ENCODE measurements at regions not wholly inside any gene's neighbourhood (a gene's known extent, or its start where the extent isn't known, plus 50 kb on each side); places are given as distances from the start of the nearest gene placed in this dataset.

DNA sequence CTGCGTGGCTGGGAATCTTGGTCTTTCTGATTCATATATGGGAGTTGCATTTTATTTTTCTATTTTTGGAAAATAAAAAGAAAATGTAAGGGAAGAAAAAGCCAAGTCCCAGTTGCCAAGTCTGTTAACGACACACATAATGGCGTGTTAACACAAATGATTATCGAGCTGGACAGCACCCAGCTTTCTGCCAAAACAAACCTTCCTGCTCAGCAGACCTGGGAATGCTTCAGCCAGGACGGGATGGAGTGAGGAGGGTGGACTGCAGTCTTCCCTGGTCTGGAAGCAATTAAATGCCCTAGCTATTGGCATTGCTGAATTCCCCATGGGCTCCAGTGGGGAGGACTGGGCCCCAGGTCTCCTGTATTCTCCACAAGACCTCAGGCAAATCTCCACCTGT is 184.2 kb upstream of the USP24 start:
- Mint-ChIP-seq H3K27ac (ENCODE audit: unreplicated experiment) (no peak overlapping the region), H3K27me3 (ENCODE audit: unreplicated experiment) (no peaks in the 10 kb centered on the region), H3K36me3 (ENCODE audit: insufficient read depth, unreplicated experiment) (no peaks in the 10 kb centered on the region), H3K9me3 (ENCODE audit: low read depth, unreplicated experiment) (no peaks in the 10 kb centered on the region), H3K4me3 (ENCODE audit: low read depth, unreplicated experiment) (no peak overlapping the region), H3K4me1 (ENCODE audit: low read depth, unreplicated experiment) (no peaks in the 10 kb centered on the region)
- no peak for DNase-seq
- intact Hi-C loops (cut with micrococcal nuclease; ENCODE audit: unreplicated experiment) = no loop called here
- BruUV-seq (replicated peaks) = no TSS peak
- TF ChIP-seq, protein P1, sequence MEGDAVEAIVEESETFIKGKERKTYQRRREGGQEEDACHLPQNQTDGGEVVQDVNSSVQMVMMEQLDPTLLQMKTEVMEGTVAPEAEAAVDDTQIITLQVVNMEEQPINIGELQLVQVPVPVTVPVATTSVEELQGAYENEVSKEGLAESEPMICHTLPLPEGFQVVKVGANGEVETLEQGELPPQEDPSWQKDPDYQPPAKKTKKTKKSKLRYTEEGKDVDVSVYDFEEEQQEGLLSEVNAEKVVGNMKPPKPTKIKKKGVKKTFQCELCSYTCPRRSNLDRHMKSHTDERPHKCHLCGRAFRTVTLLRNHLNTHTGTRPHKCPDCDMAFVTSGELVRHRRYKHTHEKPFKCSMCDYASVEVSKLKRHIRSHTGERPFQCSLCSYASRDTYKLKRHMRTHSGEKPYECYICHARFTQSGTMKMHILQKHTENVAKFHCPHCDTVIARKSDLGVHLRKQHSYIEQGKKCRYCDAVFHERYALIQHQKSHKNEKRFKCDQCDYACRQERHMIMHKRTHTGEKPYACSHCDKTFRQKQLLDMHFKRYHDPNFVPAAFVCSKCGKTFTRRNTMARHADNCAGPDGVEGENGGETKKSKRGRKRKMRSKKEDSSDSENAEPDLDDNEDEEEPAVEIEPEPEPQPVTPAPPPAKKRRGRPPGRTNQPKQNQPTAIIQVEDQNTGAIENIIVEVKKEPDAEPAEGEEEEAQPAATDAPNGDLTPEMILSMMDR (IDR thresholded peaks at IDR 0.05; ENCODE audit: unreplicated experiment) = no peak
- CTCF ChIA-PET = no interaction called here

DNA sequence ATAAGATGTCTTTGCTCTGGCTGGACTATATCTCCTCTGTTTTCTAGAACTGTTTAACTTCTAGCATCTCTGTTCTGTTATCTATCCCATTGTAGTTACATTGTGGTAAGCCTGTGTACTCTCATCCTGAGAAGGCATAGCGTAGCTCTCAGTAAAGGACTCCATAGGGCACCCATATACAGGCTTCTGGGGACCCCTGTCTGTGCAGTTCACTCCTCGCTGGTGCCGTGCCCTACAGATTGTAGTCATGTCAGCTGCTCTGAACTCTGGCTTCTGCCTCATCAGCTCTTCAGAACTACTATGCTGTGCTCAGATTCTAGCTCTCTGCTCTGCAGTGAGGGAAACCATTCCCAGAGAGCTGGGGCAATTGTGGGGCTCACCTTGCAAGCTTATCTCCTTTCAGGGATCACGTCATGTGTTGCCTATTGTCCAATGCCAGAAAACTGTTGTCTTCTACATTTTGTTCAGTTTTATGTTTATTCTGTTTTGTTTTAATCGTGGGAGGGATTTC is 181.3 kb upstream of the USP24 start:
- Mint-ChIP-seq H3K4me3 (ENCODE audit: low read depth, unreplicated experiment) (no peak overlapping the region), H3K4me1 (ENCODE audit: low read depth, unreplicated experiment) (no peaks in the 10 kb centered on the region), H3K27me3 (ENCODE audit: unreplicated experiment) (no peaks in the 10 kb centered on the region), H3K9me3 (ENCODE audit: low read depth, unreplicated experiment) (no peaks in the 10 kb centered on the region), H3K36me3 (ENCODE audit: insufficient read depth, unreplicated experiment) (no peaks in the 10 kb centered on the region), H3K27ac (ENCODE audit: unreplicated experiment) (no peak overlapping the region)
- TF ChIP-seq, protein P1 (IDR thresholded peaks at IDR 0.05; ENCODE audit: unreplicated experiment) = no peak
- DNase-seq = no peak
- no TSS peak for BruUV-seq (replicated peaks)
- intact Hi-C loops (cut with micrococcal nuclease; ENCODE audit: unreplicated experiment) = no loop called here
- CTCF ChIA-PET = interaction anchor here (0.6 to 1.3 kb wide), 2 partner anchors 21 to 382 kb away, joined by 3 to 4 read pairs; no protein-coding TSS in a partner anchor

DNA sequence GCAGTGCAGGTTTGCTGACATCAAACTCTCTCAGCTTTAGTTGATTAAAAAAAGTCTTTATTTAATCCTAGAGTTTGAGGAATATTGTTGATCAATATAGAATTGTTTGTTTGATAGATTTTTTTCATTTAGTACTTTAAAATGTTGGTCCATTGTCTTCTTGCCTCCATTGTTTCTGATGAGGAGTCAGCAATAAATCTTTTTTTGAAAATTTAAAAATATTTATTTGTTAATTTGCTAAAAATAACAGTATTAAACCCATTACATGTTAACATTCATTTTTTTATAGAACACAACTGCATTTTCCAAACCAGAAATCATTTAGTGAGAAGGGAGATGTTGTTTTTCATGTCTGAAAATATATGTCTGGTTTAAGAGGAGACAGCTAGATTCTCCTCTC is 173.8 kb upstream of the USP24 start:
- no peaks in the 10 kb centered on the region for H3K36me3 Mint-ChIP-seq (ENCODE audit: insufficient read depth, unreplicated experiment)
- H3K4me1 Mint-ChIP-seq (ENCODE audit: low read depth, unreplicated experiment) = no peaks in the 10 kb centered on the region
- peaks cover 2% of the 10 kb centered on the region for H3K9me3 Mint-ChIP-seq (ENCODE audit: low read depth, unreplicated experiment)
- CTCF ChIA-PET = no interaction called here
- TF ChIP-seq, protein P1 (IDR thresholded peaks at IDR 0.05; ENCODE audit: unreplicated experiment) = no peak
- H3K27ac Mint-ChIP-seq (ENCODE audit: unreplicated experiment) = no peak overlapping the region
- no TSS peak for BruUV-seq (replicated peaks)
- intact Hi-C loops (cut with micrococcal nuclease; ENCODE audit: unreplicated experiment) = no loop called here
- no peak overlapping the region for H3K4me3 Mint-ChIP-seq (ENCODE audit: low read depth, unreplicated experiment)
- DNase-seq = no peak
- no peaks in the 10 kb centered on the region for H3K27me3 Mint-ChIP-seq (ENCODE audit: unreplicated experiment)

DNA sequence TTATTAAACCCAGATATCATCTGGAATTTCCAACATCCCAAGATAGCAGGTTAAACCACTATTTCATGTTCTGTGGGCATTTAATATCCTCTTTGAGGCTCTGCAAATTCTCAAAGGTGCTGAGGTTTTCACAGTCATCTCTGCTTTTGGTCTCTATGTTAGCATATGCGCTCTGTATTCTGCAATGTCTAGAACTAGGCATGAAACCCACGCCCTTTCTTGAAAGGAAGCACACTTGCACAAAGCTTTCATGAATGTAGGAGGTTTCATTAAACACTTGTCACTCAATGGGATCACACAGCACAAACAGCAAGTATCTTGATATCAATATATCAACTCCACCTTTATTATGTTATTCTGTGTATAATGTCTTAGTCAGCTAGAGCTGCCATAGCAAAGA is 172.0 kb upstream of the USP24 start:
- intact Hi-C loops (cut with micrococcal nuclease; ENCODE audit: unreplicated experiment) = no loop called here
- no peaks in the 10 kb centered on the region for H3K36me3 Mint-ChIP-seq (ENCODE audit: insufficient read depth, unreplicated experiment)
- H3K9me3 Mint-ChIP-seq (ENCODE audit: low read depth, unreplicated experiment) = peaks cover 2% of the 10 kb centered on the region
- no peaks in the 10 kb centered on the region for H3K4me1 Mint-ChIP-seq (ENCODE audit: low read depth, unreplicated experiment)
- CTCF ChIA-PET = no interaction called here
- no peaks in the 10 kb centered on the region for H3K27me3 Mint-ChIP-seq (ENCODE audit: unreplicated experiment)
- DNase-seq = no peak
- no peak overlapping the region for H3K4me3 Mint-ChIP-seq (ENCODE audit: low read depth, unreplicated experiment)
- no TSS peak for BruUV-seq (replicated peaks)
- H3K27ac Mint-ChIP-seq (ENCODE audit: unreplicated experiment) = no peak overlapping the region
- TF ChIP-seq, protein P1 (IDR thresholded peaks at IDR 0.05; ENCODE audit: unreplicated experiment) = no peak

Measured in Calu3 (cell line).